HEK293 (cell line): ENCODE measurements at regions not wholly inside any gene's neighbourhood (a gene's known extent, or its start where the extent isn't known, plus 50 kb on each side); places are given as distances from the start of the nearest gene placed in this dataset.
A peak's percentile ranks its signal among the peaks of the same experiment; 100 is the strongest.

Experiments
- CTCF ChIA-PET: fragments of 350-600 bp; formaldehyde crosslinking; extraction: SDS; loops from one replicate; lab custom pipeline; 2021; ENCODE audit warnings: antibody characterized with exemption; lab: Yijun Ruan, JAX
- POLR2A ChIA-PET: fragments of 300-600 bp; formaldehyde crosslinking; extraction: SDS; loops from one replicate; lab custom pipeline; 2020; ENCODE audit warnings: antibody characterized with exemption, inconsistent platforms; lab: Yijun Ruan, JAX
- H3K27ac ChIP-seq: fragments of 200-500 bp; sonication (Bioruptor generic); 2 replicates; pipeline ENCODE4 v1.5.1; 2014; ENCODE audit warnings: low read depth, low read length, control low read depth, inconsistent platforms; ENCODE audit errors: extremely low read depth
- H3K36me3 ChIP-seq, 2 experiments: fragments of 200-500 bp in 1 of 2; sonication (Bioruptor generic) in 1 of 2; 1 replicate in 1 of 2; 2 replicates in 1 of 2; pipeline ENCODE4 v1.5.1; 2014 to 2017; ENCODE audit warnings: inconsistent platforms in 2 of 2, low read length in 2 of 2; ENCODE audit not compliant: control insufficient read depth in 2 of 2, insufficient read depth in 1 of 2
- H3K4me1 ChIP-seq: fragments of 200-500 bp; sonication (Bioruptor generic); 2 replicates; pipeline ENCODE4 v1.5.1; 2014; ENCODE audit warnings: mild to moderate bottlenecking, low read length, inconsistent platforms; ENCODE audit not compliant: control insufficient read depth, insufficient read depth
- H3K4me3 ChIP-seq: 2 replicates; pipeline ENCODE4 v1.5.1; 2011; ENCODE audit warnings: low read depth, mild to moderate bottlenecking, control low read depth, low read length, moderate library complexity
- H3K9me3 ChIP-seq: fragments of 200-500 bp; sonication (Bioruptor generic); 2 replicates; pipeline ENCODE4 v1.5.1; 2014; ENCODE audit warnings: low read depth, low read length, inconsistent platforms; ENCODE audit not compliant: control insufficient read depth, insufficient read depth
- GLI2 ChIP-seq: fragments of 450-650 bp; formaldehyde crosslinking; IDR thresholded peaks from 2 replicates; pipeline ENCODE4; 2017; ENCODE audit warnings: missing biosample characterization, missing genetic modification characterization, low read depth, borderline replicate concordance
- GLIS1 ChIP-seq: fragments of 450-650 bp; formaldehyde crosslinking; IDR thresholded peaks from 2 replicates; pipeline ENCODE4 v1.5.1; 2016; ENCODE audit warnings: missing biosample characterization, missing genetic modification characterization
- HOXA7 ChIP-seq: sonication (generic); formaldehyde crosslinking; IDR thresholded peaks from 2 replicates; pipeline ENCODE4 v1.8.1; 2022; ENCODE audit warnings: missing genetic modification reagents, borderline replicate concordance
- MEIS1 ChIP-seq: sonication (generic); formaldehyde crosslinking; IDR thresholded peaks from 2 replicates; pipeline ENCODE4 v1.8.1; 2022; ENCODE audit warnings: missing genetic modification reagents, mild to moderate bottlenecking, borderline replicate concordance
- SETDB1 ChIP-seq: IDR thresholded peaks from one replicate; pipeline ENCODE4 v1.6.1; 2017; ENCODE audit warnings: mild to moderate bottlenecking, low read length, moderate library complexity, mixed read lengths; ENCODE audit not compliant: insufficient read length
- SP2 ChIP-seq: fragments of 450-650 bp; formaldehyde crosslinking; IDR thresholded peaks from 2 replicates; pipeline ENCODE4 v1.5.1; 2016; ENCODE audit warnings: missing biosample characterization, missing genetic modification characterization
- YY2 ChIP-seq: fragments of 450-650 bp; formaldehyde crosslinking; IDR thresholded peaks from 2 replicates; pipeline ENCODE4 v1.5.1; 2016; ENCODE audit warnings: missing biosample characterization, missing genetic modification characterization
- ZBTB17 ChIP-seq: fragments of 450-650 bp; formaldehyde crosslinking; IDR thresholded peaks from 2 replicates; pipeline ENCODE4 v1.5.1; 2016; ENCODE audit warnings: missing biosample characterization, missing genetic modification characterization
- ZEB2 ChIP-seq: fragments of 450-650 bp; formaldehyde crosslinking; IDR thresholded peaks from 2 replicates; pipeline ENCODE4 v1.5.1; 2016; ENCODE audit warnings: missing biosample characterization, missing genetic modification characterization
- ZNF10 ChIP-seq: fragments of 450-650 bp; formaldehyde crosslinking; IDR thresholded peaks from 2 replicates; pipeline ENCODE4 v1.5.1; 2017; ENCODE audit warnings: missing biosample characterization, missing genetic modification characterization
- ZNF132 ChIP-seq: fragments of 450-650 bp; formaldehyde crosslinking; IDR thresholded peaks from 2 replicates; pipeline ENCODE4 v1.5.1; 2017; ENCODE audit warnings: missing biosample characterization, missing genetic modification characterization, borderline replicate concordance
- ZNF274 ChIP-seq, 2 experiments: fragments of 200-500 bp in 1 of 2; fragments of 450-650 bp in 1 of 2; sonication (Bioruptor generic) in 1 of 2; formaldehyde crosslinking in 1 of 2; IDR thresholded peaks; 2 replicates each; pipeline versions ENCODE4 v1.5.1 to v1.6.1; 2014 to 2016; ENCODE audit warnings: borderline replicate concordance in 1 of 2, inconsistent platforms in 1 of 2, low read length in 1 of 2, missing biosample characterization in 1 of 2, missing genetic modification characterization in 1 of 2
- ZNF302 ChIP-seq: fragments of 450-650 bp; formaldehyde crosslinking; IDR thresholded peaks from 2 replicates; pipeline ENCODE4 v1.5.1; 2016; ENCODE audit warnings: missing biosample characterization, missing genetic modification characterization, low read depth
- ZNF311 ChIP-seq: fragments of 450-650 bp; formaldehyde crosslinking; IDR thresholded peaks from 2 replicates; pipeline ENCODE4 v1.5.1; 2017; ENCODE audit warnings: missing biosample characterization, missing genetic modification characterization, borderline replicate concordance
- ZNF324 ChIP-seq: fragments of 450-650 bp; formaldehyde crosslinking; IDR thresholded peaks from 2 replicates; pipeline ENCODE4 v1.5.1; 2016; ENCODE audit warnings: missing biosample characterization, missing genetic modification characterization
- ZNF350 ChIP-seq: fragments of 450-650 bp; formaldehyde crosslinking; IDR thresholded peaks from 2 replicates; pipeline ENCODE4 v1.5.0; 2017; ENCODE audit warnings: missing biosample characterization, mild to moderate bottlenecking, missing genetic modification characterization
- ZNF354C ChIP-seq: fragments of 450-650 bp; formaldehyde crosslinking; IDR thresholded peaks from 2 replicates; pipeline ENCODE4 v1.5.1; 2016; ENCODE audit warnings: missing biosample characterization, missing genetic modification characterization, low read depth, borderline replicate concordance
- ZNF404 ChIP-seq: fragments of 450-650 bp; formaldehyde crosslinking; IDR thresholded peaks from 2 replicates; pipeline ENCODE4 v1.5.1; 2017; ENCODE audit warnings: missing biosample characterization, missing genetic modification characterization
- ZNF433 ChIP-seq: fragments of 450-650 bp; formaldehyde crosslinking; IDR thresholded peaks from 2 replicates; pipeline ENCODE4 v1.5.1; 2016; ENCODE audit warnings: missing biosample characterization, missing genetic modification characterization, low read depth
- ZNF514 ChIP-seq: fragments of 450-650 bp; formaldehyde crosslinking; IDR thresholded peaks from 2 replicates; pipeline ENCODE4 v1.5.1; 2016; ENCODE audit warnings: missing biosample characterization, missing genetic modification characterization
- ZNF549 ChIP-seq: fragments of 450-650 bp; IDR thresholded peaks from 2 replicates; pipeline ENCODE4 v1.5.1; 2018; ENCODE audit warnings: missing biosample characterization, missing genetic modification characterization, mild to moderate bottlenecking, inconsistent platforms, moderate library complexity
- ZNF558 ChIP-seq: fragments of 450-650 bp; formaldehyde crosslinking; IDR thresholded peaks from 2 replicates; pipeline ENCODE4 v1.5.1; 2016; ENCODE audit warnings: missing biosample characterization, missing genetic modification characterization
- ZNF621 ChIP-seq: fragments of 450-650 bp; formaldehyde crosslinking; IDR thresholded peaks from 2 replicates; pipeline ENCODE4 v1.5.1; 2017; ENCODE audit warnings: missing biosample characterization, missing genetic modification characterization
- ZNF670 ChIP-seq: fragments of 450-650 bp; formaldehyde crosslinking; IDR thresholded peaks from 2 replicates; pipeline ENCODE4 v1.5.1; 2016; ENCODE audit warnings: missing biosample characterization, missing genetic modification characterization, low read depth
- ZNF747 ChIP-seq: fragments of 450-650 bp; formaldehyde crosslinking; IDR thresholded peaks from 2 replicates; pipeline ENCODE4 v1.5.1; 2016; ENCODE audit warnings: missing biosample characterization, missing genetic modification characterization
- ZNF830 ChIP-seq: fragments of 450-650 bp; IDR thresholded peaks from 2 replicates; pipeline ENCODE4 v1.5.0; 2018; ENCODE audit warnings: missing biosample characterization, missing genetic modification characterization, low read depth, mild to moderate bottlenecking, moderate library complexity
- ZSCAN16 ChIP-seq: fragments of 450-650 bp; formaldehyde crosslinking; IDR thresholded peaks from 2 replicates; pipeline ENCODE4 v1.5.1; 2016; ENCODE audit warnings: missing biosample characterization, missing genetic modification characterization
- TF ChIP-seq, protein P1 (sequence below): fragments of 450-650 bp; formaldehyde crosslinking; IDR thresholded peaks from 2 replicates; pipeline ENCODE4 v1.5.1; 2016; ENCODE audit warnings: missing biosample characterization, missing genetic modification characterization
- TF ChIP-seq, protein P2 (sequence below): fragments of 450-650 bp; formaldehyde crosslinking; IDR thresholded peaks from 2 replicates; pipeline ENCODE4 v1.5.1; 2016; ENCODE audit warnings: missing biosample characterization, missing genetic modification characterization
- TF ChIP-seq, protein P3 (sequence below): fragments of 450-650 bp; formaldehyde crosslinking; conservative IDR thresholded peaks from 2 replicates; pipeline ENCODE4 v1.5.1; 2016; ENCODE audit warnings: low read depth, missing biosample characterization, missing genetic modification characterization

DNA sequence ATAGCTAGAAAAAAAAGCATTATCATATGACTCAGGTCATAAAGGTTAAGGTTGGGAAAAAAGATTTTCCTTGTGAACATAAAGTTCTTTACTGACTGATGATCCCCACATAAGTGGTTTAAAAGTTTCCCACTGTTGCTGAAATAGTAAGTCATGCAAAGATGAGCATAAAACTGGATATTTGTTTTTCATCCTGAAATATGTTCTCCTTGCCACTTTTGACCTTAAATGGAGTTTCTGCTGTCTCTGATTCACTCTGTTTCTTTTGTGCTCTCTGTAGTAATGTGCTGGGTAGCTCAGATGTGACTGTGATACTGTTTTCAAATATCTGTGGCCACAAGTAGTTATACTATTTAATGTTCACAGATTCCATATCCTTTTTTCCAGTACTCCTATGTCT lies 162.5 kb upstream of the GAS1 start:
- Histone ChIP-seq H3K36me3 (no peaks in the 10 kb centered on the region), H3K4me1 (no peaks in the 10 kb centered on the region), H3K4me3 (no peak overlapping the region), H3K27ac (no peak overlapping the region), H3K9me3 (no peaks in the 10 kb centered on the region)
- CTCF ChIA-PET: no interaction called here
- TF ChIP-seq ZSCAN16 (tag by site-specific recombination): no peak
- no peak for TF ChIP-seq ZNF558 (tag by site-specific recombination)
- TF ChIP-seq ZNF433 (tag by site-specific recombination): no peak
- TF ChIP-seq GLI2 (tag by site-specific recombination): no peak
- TF ChIP-seq ZNF514: no peak
- TF ChIP-seq SETDB1: no peak
- no peak for TF ChIP-seq ZNF621
- no peak for TF ChIP-seq ZNF350 (tag by site-specific recombination)
- TF ChIP-seq, protein P1, sequence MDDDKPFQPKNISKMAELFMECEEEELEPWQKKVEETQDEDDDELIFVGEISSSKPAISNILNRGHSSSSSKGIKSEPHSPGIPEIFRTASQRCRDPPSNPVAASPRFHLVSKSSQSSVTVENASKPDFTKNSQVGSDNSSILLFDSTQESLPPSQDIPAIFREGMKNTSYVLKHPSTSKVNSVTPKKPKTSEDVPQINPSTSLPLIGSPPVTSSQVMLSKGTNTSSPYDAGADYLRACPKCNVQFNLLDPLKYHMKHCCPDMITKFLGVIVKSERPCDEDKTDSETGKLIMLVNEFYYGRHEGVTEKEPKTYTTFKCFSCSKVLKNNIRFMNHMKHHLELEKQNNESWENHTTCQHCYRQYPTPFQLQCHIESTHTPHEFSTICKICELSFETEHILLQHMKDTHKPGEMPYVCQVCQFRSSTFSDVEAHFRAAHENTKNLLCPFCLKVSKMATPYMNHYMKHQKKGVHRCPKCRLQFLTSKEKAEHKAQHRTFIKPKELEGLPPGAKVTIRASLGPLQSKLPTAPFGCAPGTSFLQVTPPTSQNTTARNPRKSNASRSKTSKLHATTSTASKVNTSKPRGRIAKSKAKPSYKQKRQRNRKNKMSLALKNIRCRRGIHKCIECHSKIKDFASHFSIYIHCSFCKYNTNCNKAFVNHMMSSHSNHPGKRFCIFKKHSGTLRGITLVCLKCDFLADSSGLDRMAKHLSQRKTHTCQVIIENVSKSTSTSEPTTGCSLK (tag by site-specific recombination): no peak
- no peak for TF ChIP-seq ZNF549 (tag by site-specific recombination)
- TF ChIP-seq ZNF311: no peak
- no peak for TF ChIP-seq ZNF132 (tag by site-specific recombination)
- no peak for TF ChIP-seq ZNF670
- TF ChIP-seq GLIS1 (tag by site-specific recombination): no peak
- TF ChIP-seq HOXA7: no peak
- TF ChIP-seq ZNF830 (tag by site-specific recombination): no peak
- no peak for TF ChIP-seq ZNF354C (tag by site-specific recombination)
- no peak for TF ChIP-seq ZNF274 (IDR thresholded peaks at IDR 0.05; ENCODE audit: low read length)
- no peak for TF ChIP-seq ZNF274 (tag by site-specific recombination; IDR thresholded peaks at IDR 0.05; ENCODE audit: borderline replicate concordance)
- no peak for TF ChIP-seq ZNF404 (tag by site-specific recombination)
- POLR2A ChIA-PET: no interaction called here

DNA sequence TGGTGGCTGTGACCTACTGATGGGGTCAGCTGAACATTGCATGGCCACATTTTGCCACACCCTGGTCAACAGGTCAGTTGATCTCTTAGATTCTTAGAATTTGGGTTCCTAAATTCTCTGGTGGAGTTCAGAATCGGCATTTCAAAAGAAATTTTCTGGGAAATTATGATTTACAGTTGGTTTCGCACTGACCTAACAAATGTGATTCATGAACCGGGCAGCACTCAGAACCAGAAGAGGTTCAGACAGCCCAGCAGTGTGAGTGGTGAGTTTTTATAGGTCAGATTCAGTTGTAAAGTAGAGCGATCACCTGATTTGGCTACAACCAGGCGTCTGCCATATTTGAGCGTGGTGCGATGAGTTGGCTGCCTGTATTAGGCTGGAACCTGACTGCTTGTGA lies 163.7 kb upstream of the GAS1 start:
- H3K36me3 ChIP-seq: no peaks in the 10 kb centered on the region
- no peaks in the 10 kb centered on the region for H3K4me1 ChIP-seq
- no peak overlapping the region for H3K27ac ChIP-seq
- no peaks in the 10 kb centered on the region for H3K9me3 ChIP-seq
- CTCF ChIA-PET: interaction anchor here (0.6 to 0.7 kb wide), 2 partner anchors 160 to 169 kb away, joined by 3 read pairs; no protein-coding TSS in a partner anchor
- H3K4me3 ChIP-seq: no peak overlapping the region
- POLR2A ChIA-PET: no interaction called here
- TF ChIP-seq ZEB2 (tag by site-specific recombination) (no peak), ZNF302 (no peak), ZNF10 (no peak), SETDB1 (peak; percentile 73), SP2 (tag by site-specific recombination) (no peak), ZNF324 (no peak), HOXA7 (no peak), ZNF132 (tag by site-specific recombination) (no peak), MEIS1 (no peak), YY2 (no peak), ZNF747 (no peak), ZBTB17 (tag by site-specific recombination) (no peak)
- TF ChIP-seq, protein P2, sequence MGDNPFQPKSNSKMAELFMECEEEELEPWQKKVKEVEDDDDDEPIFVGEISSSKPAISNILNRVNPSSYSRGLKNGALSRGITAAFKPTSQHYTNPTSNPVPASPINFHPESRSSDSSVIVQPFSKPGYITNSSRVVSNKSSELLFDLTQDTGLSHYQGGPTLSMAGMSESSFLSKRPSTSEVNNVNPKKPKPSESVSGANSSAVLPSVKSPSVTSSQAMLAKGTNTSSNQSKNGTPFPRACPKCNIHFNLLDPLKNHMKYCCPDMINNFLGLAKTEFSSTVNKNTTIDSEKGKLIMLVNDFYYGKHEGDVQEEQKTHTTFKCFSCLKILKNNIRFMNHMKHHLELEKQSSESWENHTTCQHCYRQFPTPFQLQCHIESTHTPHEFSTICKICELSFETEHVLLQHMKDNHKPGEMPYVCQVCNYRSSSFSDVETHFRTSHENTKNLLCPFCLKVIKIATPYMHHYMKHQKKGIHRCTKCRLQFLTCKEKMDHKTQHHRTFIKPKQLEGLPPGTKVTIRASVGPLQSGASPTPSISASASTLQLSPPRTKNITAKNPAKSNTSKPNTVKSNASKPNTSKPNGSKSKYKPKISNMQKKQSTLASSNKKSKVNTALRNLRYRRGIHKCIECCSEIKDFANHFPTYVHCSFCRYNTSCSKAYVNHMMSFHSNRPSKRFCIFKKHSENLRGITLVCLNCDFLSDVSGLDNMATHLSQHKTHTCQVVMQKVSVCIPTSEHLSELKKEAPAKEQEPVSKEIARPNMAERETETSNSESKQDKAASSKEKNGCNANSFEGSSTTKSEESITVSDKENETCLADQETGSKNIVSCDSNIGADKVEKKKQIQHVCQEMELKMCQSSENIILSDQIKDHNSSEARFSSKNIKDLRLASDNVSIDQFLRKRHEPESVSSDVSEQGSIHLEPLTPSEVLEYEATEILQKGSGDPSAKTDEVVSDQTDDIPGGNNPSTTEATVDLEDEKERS (tag by site-specific recombination): no peak
- TF ChIP-seq, protein P3, sequence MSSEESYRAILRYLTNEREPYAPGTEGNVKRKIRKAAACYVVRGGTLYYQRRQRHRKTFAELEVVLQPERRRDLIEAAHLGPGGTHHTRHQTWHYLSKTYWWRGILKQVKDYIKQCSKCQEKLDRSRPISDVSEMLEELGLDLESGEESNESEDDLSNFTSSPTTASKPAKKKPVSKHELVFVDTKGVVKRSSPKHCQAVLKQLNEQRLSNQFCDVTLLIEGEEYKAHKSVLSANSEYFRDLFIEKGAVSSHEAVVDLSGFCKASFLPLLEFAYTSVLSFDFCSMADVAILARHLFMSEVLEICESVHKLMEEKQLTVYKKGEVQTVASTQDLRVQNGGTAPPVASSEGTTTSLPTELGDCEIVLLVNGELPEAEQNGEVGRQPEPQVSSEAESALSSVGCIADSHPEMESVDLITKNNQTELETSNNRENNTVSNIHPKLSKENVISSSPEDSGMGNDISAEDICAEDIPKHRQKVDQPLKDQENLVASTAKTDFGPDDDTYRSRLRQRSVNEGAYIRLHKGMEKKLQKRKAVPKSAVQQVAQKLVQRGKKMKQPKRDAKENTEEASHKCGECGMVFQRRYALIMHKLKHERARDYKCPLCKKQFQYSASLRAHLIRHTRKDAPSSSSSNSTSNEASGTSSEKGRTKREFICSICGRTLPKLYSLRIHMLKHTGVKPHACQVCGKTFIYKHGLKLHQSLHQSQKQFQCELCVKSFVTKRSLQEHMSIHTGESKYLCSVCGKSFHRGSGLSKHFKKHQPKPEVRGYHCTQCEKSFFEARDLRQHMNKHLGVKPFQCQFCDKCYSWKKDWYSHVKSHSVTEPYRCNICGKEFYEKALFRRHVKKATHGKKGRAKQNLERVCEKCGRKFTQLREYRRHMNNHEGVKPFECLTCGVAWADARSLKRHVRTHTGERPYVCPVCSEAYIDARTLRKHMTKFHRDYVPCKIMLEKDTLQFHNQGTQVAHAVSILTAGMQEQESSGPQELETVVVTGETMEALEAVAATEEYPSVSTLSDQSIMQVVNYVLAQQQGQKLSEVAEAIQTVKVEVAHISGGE (tag by site-specific recombination): no peak
